Endothelial cell of umbilical vein (primary cell): ENCODE measurements at regions not wholly inside any gene's neighbourhood (a gene's known extent, or its start where the extent isn't known, plus 50 kb on each side); places are given as distances from the start of the nearest gene placed in this dataset.

Experiments
- BruUV-seq: library from RNA; stranded (reverse); fragments of 400-500 nt; replicated peaks from 2 replicates; lab custom pipeline; 2021; lab: Mats Ljungman, UMichigan
- CTCF ChIA-PET: fragments of 300-600, 350-600 bp; sonication (Branson Sonifier 250); formaldehyde crosslinking; loops from one replicate; lab custom pipeline; 2021; ENCODE audit warnings: antibody characterized with exemption, inconsistent platforms; lab: Charles Lee
- POLR2A ChIA-PET: fragments of 300-600, 350-600 bp; sonication (Branson Sonifier 250); formaldehyde crosslinking; loops from one replicate; lab custom pipeline; 2021; ENCODE audit warnings: antibody characterized with exemption, inconsistent platforms; lab: Charles Lee
- DNase-seq: peaks from one replicate; pipeline ENCODE4 v3.0.0-alpha.2; 2011; ENCODE audit warnings: low read depth, low spot score
- FAIRE-seq: peaks from 2 replicates; lab custom pipeline; 2011; peaks lifted over from hg19 to GRCh38; lab: Jason Lieb, UNC
- H2AFZ ChIP-seq: 2 replicates; pipeline ENCODE4 v1.6.0; 2012; ENCODE audit warnings: low read depth, low read length, control low read depth, inconsistent platforms
- H3K27ac ChIP-seq: 2 replicates; pipeline ENCODE4 v1.5.1; 2011; ENCODE audit warnings: low read depth, mild to moderate bottlenecking, control low read depth, low read length, moderate library complexity; ENCODE audit not compliant: insufficient read depth
- H3K27me3 ChIP-seq, 2 experiments: 2 replicates each; pipeline versions ENCODE4 v1.6.0 to v1.6.1; 2011; ENCODE audit warnings: low read length in 2 of 2, mixed read lengths in 1 of 2; ENCODE audit not compliant: control insufficient read depth in 2 of 2, insufficient read depth in 2 of 2
- H3K36me3 ChIP-seq, 2 experiments: 2 replicates in 1 of 2; 3 replicates in 1 of 2; pipeline ENCODE4 v1.5.1; 2011; ENCODE audit warnings: low read length in 2 of 2, mild to moderate bottlenecking in 1 of 2, moderate library complexity in 1 of 2; ENCODE audit not compliant: control insufficient read depth in 2 of 2, insufficient read depth in 2 of 2; ENCODE audit errors: extremely low read depth in 1 of 2
- H3K4me1 ChIP-seq: 3 replicates; pipeline ENCODE4 v1.5.1; 2011; ENCODE audit warnings: mild to moderate bottlenecking, low read length; ENCODE audit not compliant: control insufficient read depth, insufficient read depth; ENCODE audit errors: extremely low read depth
- H3K4me2 ChIP-seq: 2 replicates; pipeline ENCODE4 v1.6.1; 2011; ENCODE audit warnings: low read length, control low read depth, mixed read lengths; ENCODE audit not compliant: insufficient read depth
- H3K4me3 ChIP-seq, 3 experiments: fragments of 200-600 bp in 1 of 3; sonication (generic), shearing (Covaris generic) in 1 of 3; replicated peaks in 1 of 3; 2 replicates each; pipeline ENCODE4 v1.5.1; 2011 to 2016; ENCODE audit warnings: control low read depth in 3 of 3, low read length in 3 of 3, mild to moderate bottlenecking in 2 of 3, inconsistent platforms in 1 of 3, low read depth in 1 of 3, moderate library complexity in 1 of 3; ENCODE audit not compliant: insufficient read depth in 1 of 3
- H3K79me2 ChIP-seq: 2 replicates; pipeline ENCODE4 v1.6.0; 2012; ENCODE audit warnings: low read length, inconsistent platforms; ENCODE audit not compliant: control insufficient read depth, insufficient read depth
- H3K9ac ChIP-seq: replicated peaks from 2 replicates; pipeline ENCODE3; 2011; ENCODE audit warnings: low read length, control low read depth; ENCODE audit not compliant: insufficient read depth; ENCODE audit errors: extremely low read depth
- H3K9me1 ChIP-seq: replicated peaks from 3 replicates; pipeline ENCODE4 v1.6.0; 2011; ENCODE audit warnings: mild to moderate bottlenecking, low read length; ENCODE audit not compliant: control insufficient read depth, insufficient read depth; ENCODE audit errors: extremely low read depth
- H3K9me3 ChIP-seq: replicated peaks from 2 replicates; pipeline ENCODE4 v1.5.1; 2012; ENCODE audit warnings: low read length, inconsistent platforms; ENCODE audit not compliant: control insufficient read depth, insufficient read depth
- H4K20me1 ChIP-seq: replicated peaks from 2 replicates; pipeline ENCODE3; 2011; ENCODE audit warnings: mild to moderate bottlenecking, low read length; ENCODE audit not compliant: control insufficient read depth, insufficient read depth; ENCODE audit errors: extremely low read depth
- EZH2 ChIP-seq: IDR thresholded peaks from 2 replicates; pipeline ENCODE4 v1.6.1; 2012; ENCODE audit warnings: borderline replicate concordance, low read depth, mild to moderate bottlenecking, moderate library complexity, low read length, inconsistent platforms; ENCODE audit not compliant: severe bottlenecking
- FOS ChIP-seq: IDR thresholded peaks from 2 replicates; pipeline ENCODE4 v1.6.1; 2011; ENCODE audit warnings: mild to moderate bottlenecking, low read length, moderate library complexity, borderline replicate concordance; ENCODE audit not compliant: insufficient read depth
- JUN ChIP-seq: IDR thresholded peaks from 2 replicates; pipeline ENCODE4 v1.6.1; 2011; ENCODE audit warnings: borderline replicate concordance, low read depth; ENCODE audit not compliant: insufficient read length, insufficient read depth
- MYC ChIP-seq: IDR thresholded peaks from one replicate; pipeline ENCODE4 v1.6.1; 2011; ENCODE audit warnings: mild to moderate bottlenecking, low read depth, low read length
- POLR2A ChIP-seq: IDR thresholded peaks from 2 replicates; pipeline ENCODE4 v1.6.1; 2012; ENCODE audit warnings: low read depth, mild to moderate bottlenecking, control low read depth, low read length
- POLR2AphosphoS5 ChIP-seq: IDR thresholded peaks from 2 replicates; pipeline ENCODE4 v1.6.1; 2012; ENCODE audit warnings: low read depth, mild to moderate bottlenecking, control low read depth, low read length, moderate library complexity; ENCODE audit not compliant: insufficient read depth
- dilution Hi-C: fragments of 300-500 bp; cut with MboI; formaldehyde crosslinking; loops from one replicate; pipeline ENCODE4 v1.15.0; 2019; ENCODE audit warnings: low sequenced_read_pairs; ENCODE audit not compliant: extremely low pct_ligation_motif_present
- intact Hi-C: fragments of 100-400 bp; cut with micrococcal nuclease; formaldehyde crosslinking; loops from one replicate; pipeline ENCODE4 v1.10.0; 2022
- TF ChIP-seq, protein P1 (sequence below), 2 donors: IDR thresholded peaks; 1 replicate in 1 of 2; 2 replicates in 1 of 2; pipeline ENCODE4 v1.5.1; 2011; ENCODE audit warnings: low read length in 2 of 2, mild to moderate bottlenecking in 2 of 2, moderate library complexity in 2 of 2, control low read depth in 1 of 2, inconsistent platforms in 1 of 2, low read depth in 1 of 2; ENCODE audit not compliant: insufficient read depth in 1 of 2; ENCODE audit errors: extremely low read depth in 1 of 2
- TF ChIP-seq, protein P2 (sequence below): IDR thresholded peaks from 2 replicates; pipeline ENCODE4 v1.6.1; 2011; ENCODE audit not compliant: insufficient read depth, insufficient read length

DNA sequence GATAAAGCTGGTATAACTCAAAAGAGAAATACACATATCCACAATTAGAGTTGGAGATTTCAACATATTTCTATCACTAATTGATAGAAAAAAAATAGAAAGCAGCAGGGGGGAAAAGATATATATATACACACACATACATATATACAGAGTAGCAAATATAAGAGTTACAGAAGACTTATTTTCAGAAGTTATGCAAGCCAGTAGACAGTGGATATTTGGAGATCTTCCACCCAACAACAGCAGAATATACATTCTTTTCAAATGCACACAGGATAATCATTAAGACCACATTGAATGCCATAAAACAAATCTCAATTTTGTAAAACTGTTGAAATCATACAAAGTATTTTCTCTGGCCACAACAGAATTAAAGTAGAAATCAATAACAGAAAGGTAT lies 192.8 kb downstream of the LACC1 start:
- TF ChIP-seq FOS (no peak), JUN (no peak), POLR2AphosphoS5 (no peak), MYC (no peak), EZH2 (no peak), POLR2A (no peak)
- TF ChIP-seq, protein P1, sequence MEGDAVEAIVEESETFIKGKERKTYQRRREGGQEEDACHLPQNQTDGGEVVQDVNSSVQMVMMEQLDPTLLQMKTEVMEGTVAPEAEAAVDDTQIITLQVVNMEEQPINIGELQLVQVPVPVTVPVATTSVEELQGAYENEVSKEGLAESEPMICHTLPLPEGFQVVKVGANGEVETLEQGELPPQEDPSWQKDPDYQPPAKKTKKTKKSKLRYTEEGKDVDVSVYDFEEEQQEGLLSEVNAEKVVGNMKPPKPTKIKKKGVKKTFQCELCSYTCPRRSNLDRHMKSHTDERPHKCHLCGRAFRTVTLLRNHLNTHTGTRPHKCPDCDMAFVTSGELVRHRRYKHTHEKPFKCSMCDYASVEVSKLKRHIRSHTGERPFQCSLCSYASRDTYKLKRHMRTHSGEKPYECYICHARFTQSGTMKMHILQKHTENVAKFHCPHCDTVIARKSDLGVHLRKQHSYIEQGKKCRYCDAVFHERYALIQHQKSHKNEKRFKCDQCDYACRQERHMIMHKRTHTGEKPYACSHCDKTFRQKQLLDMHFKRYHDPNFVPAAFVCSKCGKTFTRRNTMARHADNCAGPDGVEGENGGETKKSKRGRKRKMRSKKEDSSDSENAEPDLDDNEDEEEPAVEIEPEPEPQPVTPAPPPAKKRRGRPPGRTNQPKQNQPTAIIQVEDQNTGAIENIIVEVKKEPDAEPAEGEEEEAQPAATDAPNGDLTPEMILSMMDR (IDR thresholded peaks at IDR 0.05; ENCODE audit: extremely low read depth in 1 of 2, insufficient read depth in 1 of 2, low read depth in 1 of 2, low read length in 2 of 2) = no peak
- TF ChIP-seq, protein P2, sequence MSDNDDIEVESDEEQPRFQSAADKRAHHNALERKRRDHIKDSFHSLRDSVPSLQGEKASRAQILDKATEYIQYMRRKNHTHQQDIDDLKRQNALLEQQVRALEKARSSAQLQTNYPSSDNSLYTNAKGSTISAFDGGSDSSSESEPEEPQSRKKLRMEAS = no peak
- H3K27me3 ChIP-seq = peaks cover 0 to 1% of the 10 kb centered on the region in 2 experiments
- no peaks in the 10 kb centered on the region for H3K9me3 ChIP-seq
- no peaks in the 10 kb centered on the region for H3K79me2 ChIP-seq
- POLR2A ChIA-PET = no interaction called here
- no peak overlapping the region for H2AFZ ChIP-seq
- H3K9me1 ChIP-seq = no peaks in the 10 kb centered on the region
- no peak overlapping the region for H3K4me2 ChIP-seq
- H3K9ac ChIP-seq = no peak overlapping the region
- CTCF ChIA-PET = no interaction called here
- FAIRE-seq = no peak
- no peaks in the 10 kb centered on the region for H3K4me1 ChIP-seq
- no peaks in the 10 kb centered on the region for H4K20me1 ChIP-seq
- intact Hi-C loops = no loop called here
- no peak overlapping the region for H3K27ac ChIP-seq
- dilution Hi-C loops = no loop called here
- no peak overlapping the region for H3K4me3 ChIP-seq
- H3K36me3 ChIP-seq = no peaks in the 10 kb centered on the region
- DNase-seq = no peak
- BruUV-seq = no TSS peak
